Mucosa of gallbladder (tissue), 1 donor: ENCODE measurements at regions not wholly inside any gene's neighbourhood (a gene's known extent, or its start where the extent isn't known, plus 50 kb on each side); places are given as distances from the start of the nearest gene placed in this dataset.

Experiments
- DNase-seq: peaks from one replicate; pipeline ENCODE4 v3.0.0-alpha.2; 2020; ENCODE audit warnings: low spot score
- donor health status: DM: no; HTN: no; CAD: no.

DNA sequence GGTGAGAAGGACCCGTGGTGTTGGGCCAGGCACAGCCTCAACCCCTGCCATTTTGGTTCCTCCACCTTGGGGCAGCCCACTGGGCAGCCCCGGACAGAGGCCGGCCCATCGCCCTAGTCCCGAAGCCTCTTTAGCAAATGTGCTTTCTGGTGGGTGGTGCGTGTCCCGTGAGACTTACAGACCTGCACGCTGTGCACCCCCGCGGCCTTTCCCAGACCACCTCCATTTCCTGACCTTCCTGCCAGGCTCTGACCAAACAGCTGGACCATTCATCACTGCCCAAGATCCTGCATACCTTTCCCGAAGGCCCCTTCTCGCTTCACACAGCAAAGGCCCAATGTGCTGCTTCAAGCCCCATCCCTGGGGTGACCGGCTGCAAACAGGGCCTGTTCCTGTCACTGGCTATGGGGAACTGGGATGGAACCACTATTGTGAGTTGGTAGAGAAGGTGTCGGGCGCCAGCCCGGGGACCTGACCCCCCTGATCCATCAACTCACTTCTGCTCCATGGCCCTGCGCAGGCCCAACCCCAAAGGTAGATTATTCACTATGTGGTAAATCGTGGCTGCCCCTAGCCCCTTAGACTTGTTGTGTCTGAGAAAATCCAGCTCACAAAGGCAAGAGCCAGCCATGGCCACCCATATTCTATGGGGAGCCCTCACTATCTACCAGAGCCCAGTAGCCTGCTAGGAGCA is 341.0 kb downstream of the EIPR1 start:
- peak; percentile 9 for DNase-seq

DNA sequence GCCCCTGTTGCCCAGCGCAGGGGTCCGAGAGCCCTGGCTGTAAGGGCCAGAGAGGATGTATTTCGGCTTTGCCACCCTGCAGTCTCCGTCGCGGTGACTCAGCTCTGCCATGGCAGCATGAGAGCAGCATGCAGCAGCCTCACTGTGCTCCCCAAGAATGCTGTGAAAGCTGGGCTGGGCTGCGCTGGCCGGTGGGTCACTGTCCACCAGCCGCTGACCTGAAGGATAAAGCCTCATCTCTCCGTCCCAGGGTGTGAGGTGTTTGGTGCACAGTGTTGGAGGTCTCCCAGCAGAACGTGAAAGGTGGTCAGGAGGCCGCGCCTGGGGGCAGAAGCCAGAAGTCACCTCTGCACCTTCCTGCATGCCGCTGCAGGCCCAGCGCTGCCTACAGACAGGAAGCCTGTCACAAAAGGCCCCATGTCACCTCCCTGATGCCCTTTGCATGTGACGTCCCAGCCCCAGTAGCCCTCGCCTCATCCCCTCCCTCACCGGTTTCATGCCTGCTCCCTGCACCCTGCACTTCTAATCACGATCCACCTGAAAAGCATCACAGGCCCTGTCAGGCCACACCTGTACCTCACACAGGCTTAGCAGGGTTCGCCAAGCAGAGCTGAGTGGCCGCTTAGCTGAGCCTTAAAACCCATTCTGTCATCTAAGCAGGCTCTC is 342.1 kb downstream of the EIPR1 start:
- DNase-seq: peak; percentile 4

DNA sequence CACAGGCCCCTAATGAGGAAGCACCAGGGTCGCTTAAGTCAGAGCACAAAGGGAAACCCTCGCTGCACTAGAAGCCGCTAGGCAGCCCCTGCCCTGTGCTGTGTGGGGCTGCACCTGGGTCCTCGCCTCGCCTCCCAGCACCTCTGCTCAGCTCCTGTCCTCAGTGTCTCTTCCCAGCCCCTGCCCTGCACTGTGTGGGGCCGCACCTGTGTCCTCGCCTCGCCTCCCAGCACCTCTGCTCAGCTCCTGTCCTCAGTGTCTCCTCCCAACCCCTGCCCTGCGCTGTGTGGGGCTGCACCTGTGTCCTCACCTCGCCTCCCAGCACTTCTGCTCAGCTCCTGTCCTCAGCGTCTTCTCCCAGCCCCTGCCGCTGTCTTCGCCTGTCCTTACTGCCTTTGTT is 342.8 kb downstream of the EIPR1 start:
- DNase-seq: no peak

- DNase-seq: peak; percentile 5
These were observed 343.2 kb downstream of the EIPR1 start for GRCh38 chr2:3034396-3034795.

- DNase-seq: peak; percentile 6
These were observed 344.3 kb downstream of the EIPR1 start for GRCh38 chr2:3033315-3033714.

DNA sequence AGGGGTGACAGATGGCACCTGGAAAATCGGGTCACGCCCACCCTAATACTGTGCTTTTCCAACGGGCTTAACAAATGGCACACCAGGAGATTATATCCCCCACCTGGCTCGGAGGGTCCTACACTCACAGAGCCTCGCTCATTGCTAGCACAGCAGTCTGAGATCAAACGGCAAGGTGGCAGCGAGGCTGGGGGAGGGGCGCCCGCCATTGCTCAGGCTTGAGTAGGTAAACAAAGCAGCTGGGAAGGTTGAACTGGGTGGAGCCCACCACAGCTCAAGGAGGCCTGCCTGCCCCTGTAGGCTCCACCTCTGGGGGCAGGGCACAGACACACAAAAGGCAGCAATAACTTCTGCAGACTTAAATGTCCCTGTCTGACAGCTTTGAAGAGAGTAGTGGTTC is 346.8 kb downstream of the EIPR1 start:
- peak; percentile 2 for DNase-seq

DNA sequence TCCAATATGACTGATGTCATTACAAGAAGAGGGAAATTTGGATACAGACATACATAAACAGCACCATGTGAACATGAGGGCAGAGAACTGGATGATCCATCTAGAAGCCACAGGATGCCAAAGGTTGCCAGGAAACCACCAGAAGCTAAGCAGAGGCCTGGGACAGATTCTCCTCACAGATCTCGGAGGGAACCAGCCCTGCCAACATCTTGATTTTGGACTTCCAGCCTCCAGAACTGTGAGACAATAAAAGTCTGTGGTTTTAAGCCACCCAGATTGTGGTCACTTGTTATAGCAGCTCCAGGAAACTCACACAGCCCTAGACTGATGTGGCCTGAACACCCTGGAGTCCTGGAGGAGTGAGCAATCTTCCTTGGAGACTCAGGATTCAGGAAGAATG is 351.6 kb downstream of the EIPR1 start:
- DNase-seq: peak; percentile 6

GRCh38 chr2:3025261-3025660 is 352.4 kb downstream of the EIPR1 start:
- DNase-seq: peak; percentile 3

DNA sequence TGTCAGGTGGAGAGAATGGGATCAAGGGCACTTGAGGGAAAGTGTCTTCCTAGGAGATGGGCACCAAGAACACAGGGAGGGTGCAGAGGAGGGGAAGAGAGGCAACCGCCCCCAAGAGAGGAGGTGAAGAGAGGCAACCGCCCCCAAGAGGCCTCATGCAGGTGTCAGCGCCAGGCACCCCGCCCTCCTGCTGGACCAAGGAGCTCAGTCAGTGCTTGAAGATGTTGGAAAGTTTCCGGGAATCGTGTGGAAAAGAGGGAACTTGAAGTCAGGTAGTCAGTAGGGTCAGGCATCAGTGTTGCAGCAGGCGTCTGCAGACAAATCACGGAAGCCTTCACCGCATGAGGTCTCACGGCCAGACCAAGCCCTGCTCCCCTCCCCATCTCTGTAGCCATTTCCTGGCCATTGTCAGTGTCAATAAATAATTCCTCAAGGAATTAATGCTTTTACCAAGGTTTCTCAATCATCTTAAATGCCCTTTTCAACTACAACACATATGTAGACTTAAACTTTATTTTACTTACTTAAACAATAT is 353.1 kb downstream of the EIPR1 start:
- peak; percentile 4 for DNase-seq

DNA sequence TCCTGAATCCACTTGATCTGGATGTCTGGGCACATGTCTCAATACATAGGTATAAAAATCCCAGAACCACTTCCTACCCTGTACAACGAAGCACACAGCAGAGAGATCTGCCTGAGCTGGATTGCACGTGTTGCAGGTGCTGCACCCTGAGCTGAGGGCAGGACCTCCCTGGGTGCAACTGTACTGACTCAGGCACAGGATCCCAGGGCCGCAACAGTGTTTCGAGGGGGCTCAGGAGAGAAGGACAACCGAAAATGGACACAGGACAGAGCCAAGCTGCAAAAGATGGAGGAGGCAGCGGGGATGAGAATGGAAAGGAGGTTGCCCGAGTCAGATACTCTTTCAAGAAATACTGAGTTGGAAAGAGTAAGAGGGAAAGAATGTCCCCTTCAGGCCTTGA is 354.1 kb downstream of the EIPR1 start:
- peak; percentile 1 for DNase-seq

DNA sequence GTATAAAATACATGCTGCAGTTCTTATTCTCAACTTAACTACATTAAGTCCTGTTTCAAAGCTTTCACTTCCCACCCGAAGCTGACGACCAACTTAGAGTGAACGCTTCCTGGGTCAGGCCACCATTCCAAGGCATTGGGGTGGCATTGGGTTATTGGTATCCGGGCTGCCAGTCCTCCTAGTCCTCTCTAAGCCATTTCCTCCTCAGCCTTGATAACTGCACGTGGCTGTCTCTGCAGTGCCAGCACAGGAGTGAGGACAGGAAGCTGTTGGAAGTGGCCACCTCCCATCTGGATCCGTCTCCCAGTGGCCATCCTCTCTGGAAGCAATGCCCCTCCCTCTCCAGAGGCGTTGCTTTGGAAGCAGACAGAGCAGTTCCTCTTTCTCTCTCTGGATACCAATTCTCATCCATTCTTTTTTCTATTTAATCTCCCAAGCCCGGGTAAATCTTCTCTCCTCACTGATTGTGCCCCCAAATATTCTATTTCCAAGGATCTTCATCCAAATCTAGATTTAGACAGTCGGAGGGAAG is 354.7 kb downstream of the EIPR1 start:
- DNase-seq: peak; percentile 6

GRCh38 chr2:3021720-3022119 is 355.9 kb downstream of the EIPR1 start:
- peak; percentile 2 for DNase-seq

- no peak for DNase-seq
These were observed 367.6 kb downstream of the EIPR1 start for GRCh38 chr2:3010001-3010400.

GRCh38 chr2:3009483-3009882 is 368.1 kb downstream of the EIPR1 start:
- DNase-seq: no peak

GRCh38 chr2:3009005-3009404 is 368.6 kb downstream of the EIPR1 start:
- no peak for DNase-seq

DNA sequence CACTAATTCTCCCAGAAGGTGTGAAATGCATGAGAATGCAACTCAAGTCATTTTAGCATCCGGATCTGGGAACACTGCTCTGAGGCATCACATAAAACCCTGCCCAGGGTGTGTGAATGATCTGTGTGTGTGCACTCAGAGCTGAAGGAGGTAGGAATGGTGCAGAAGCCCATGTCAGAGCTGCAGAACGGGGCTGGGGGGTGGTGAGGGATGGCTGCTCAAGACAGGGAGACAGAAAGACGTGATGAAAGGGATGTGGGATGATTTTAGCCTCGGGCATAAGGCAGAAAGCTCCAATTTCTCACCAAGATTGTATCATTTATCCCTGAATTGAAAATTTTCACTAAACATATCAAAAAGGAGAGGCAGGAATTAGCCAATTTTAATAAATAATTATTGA is 369.1 kb downstream of the EIPR1 start:
- DNase-seq: no peak

DNA sequence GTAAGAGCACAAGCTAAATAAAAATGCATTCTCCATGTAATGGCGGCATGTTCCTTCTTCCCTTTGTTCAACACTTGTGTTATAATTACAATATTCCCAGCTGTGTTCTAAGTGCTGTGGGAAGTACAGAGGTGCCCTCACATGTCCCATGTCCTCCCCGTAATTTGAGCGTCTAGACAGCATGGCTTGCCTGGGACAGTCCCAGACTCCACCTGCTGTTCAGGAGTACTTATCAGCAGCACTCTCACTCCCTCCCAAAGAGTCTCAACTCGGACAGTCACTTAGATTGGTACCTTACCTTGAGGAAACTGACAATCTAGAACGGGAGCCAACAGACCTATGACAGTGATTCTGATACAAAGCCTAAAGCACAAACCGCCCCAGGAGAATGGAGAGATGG is 370.5 kb downstream of the EIPR1 start:
- no peak for DNase-seq

DNA sequence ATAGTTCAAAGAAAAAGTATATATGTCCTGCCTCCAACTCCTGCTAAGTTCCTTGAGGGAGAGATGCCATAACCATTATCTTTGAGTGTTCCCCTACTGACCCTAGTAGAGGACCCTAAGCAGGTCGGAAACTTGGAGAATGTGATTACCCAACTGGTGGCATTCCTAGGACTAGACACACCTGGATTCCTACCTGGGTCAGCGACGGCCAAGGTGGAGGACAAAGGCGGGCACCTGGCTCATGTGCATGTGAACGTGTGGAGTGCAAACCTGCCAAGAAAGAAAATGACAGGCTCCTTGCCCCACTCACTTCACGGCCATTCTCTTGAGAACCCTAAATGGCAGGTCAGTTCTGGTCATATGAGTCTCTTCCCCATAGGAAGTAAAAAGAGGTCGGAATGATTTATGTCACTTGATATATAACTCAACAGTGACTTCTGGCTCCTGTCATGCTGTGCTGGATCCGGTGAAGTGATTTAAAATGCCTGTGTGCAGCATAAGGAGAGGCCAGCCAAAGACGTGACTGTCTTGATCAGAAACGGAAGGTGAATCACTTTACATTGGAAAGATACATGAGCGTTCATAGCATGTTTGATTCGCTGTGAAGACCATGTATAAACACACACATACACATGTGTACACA is 371.6 kb downstream of the EIPR1 start:
- no peak for DNase-seq

DNA sequence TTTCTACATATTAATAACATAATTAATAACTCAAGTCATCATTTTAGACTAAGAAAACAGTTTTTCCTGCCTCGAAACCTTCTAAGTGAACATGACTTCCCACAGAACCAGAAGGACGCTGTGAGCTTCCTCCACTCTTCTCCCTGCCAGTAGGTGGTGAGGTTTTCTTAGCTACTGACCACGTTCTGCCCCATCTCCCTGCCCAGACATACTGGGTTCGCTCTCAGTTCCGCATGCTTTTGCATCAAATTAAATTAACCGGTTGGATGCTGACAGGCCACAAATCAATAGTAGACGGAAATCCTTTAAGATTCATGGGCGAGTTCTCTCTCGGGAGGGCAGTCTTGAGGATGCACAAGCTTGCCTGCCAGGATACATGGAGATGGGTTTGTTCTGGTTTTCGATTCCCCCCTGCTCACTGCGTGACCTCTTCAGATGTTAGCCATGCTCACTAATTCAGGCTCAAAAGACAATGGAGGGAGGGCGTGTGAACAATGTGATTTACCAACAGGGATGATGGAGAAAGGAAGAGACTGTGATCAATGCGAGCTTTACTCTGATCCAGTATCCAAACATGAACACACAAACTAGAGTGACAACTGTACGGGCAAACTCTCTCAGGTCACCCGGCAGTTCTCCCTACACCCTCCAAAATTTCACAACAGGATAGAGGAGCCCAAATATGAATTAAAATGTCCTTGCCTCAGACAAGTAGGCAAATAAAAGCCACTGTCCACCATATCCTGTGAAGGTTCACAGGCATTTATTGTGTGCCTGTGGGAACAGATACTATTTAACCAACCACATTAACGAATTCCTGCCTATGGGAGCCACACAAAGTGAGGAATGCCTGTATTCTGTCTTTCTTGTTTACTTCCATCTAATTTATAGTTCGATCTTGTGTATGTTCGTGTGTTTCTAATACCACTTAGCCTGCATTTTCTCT is 375.7 kb downstream of the EIPR1 start:
- peak; percentile 37 for DNase-seq

DNA sequence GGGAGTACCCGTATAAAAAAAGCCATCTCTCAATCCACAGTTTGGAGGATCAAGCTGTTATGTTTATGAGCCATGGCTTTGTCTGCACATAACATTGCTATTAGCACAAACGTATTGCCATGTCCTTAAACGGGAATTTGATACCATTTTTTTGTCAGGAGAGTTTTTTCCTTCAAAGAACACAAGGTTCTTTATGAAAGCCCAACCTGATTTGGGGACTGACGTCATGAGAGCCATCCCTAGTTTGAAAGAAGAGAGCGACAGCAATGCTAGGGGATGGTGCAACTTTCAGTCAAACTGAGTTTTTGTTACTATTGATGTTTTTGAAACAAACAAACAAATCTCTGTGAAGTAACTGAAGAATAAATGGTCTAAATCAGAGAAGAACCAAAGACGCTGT is 376.6 kb downstream of the EIPR1 start:
- DNase-seq: no peak

GRCh38 chr2:3000125-3000524 is 377.5 kb downstream of the EIPR1 start:
- DNase-seq: no peak

- DNase-seq: no peak
These were observed 378.6 kb downstream of the EIPR1 start for GRCh38 chr2:2998971-2999370.
